ENCODE measurements at regions not wholly inside any gene's neighbourhood (a gene's known extent, or its start where the extent isn't known, plus 50 kb on each side); places are given as distances from the start of the nearest gene placed in this dataset.

GRCh38 chr1:201648066-201648906, 109.4 kb downstream of the NAV1 start:
- TF ChIP-seq EZH2phosphoT487 (IDR thresholded peaks at IDR 0.05; ENCODE audit: insufficient read depth, low read depth) (no peak), EZH2 (IDR thresholded peaks at IDR 0.05; ENCODE audit: insufficient read depth, poor library complexity, severe bottlenecking) (no peak)

All from GM23248 (cell line).